ENCODE measurements at regions not wholly inside any gene's neighbourhood (a gene's known extent, or its start where the extent isn't known, plus 50 kb on each side); places are given as distances from the start of the nearest gene placed in this dataset.

- DNase-seq (ENCODE audit: low spot score), result no peak
Measured at GRCh38 chrX:21056622-21057021, 317.6 kb upstream of the CNKSR2 start.

GRCh38 chrX:21047034-21047455 is 327.2 kb upstream of the CNKSR2 start:
- DNase-seq (ENCODE audit: low spot score), result no peak

GRCh38 chrX:21014326-21014725 is 359.9 kb upstream of the CNKSR2 start:
- DNase-seq (ENCODE audit: low spot score), result no peak

- DNase-seq (ENCODE audit: low spot score), result no peak
Measured at GRCh38 chrX:21004835-21005234, 369.4 kb upstream of the CNKSR2 start.

GRCh38 chrX:20995829-20996228 is 378.4 kb upstream of the CNKSR2 start:
- no peak for DNase-seq (ENCODE audit: low spot score)

- no peak for DNase-seq (ENCODE audit: low spot score)
Measured at GRCh38 chrX:20989361-20989760, 384.9 kb upstream of the CNKSR2 start.

- DNase-seq (ENCODE audit: low spot score), result no peak
Measured at GRCh38 chrX:20988804-20989203, 385.4 kb upstream of the CNKSR2 start.

- DNase-seq (ENCODE audit: low spot score), result no peak
Measured at GRCh38 chrX:20988118-20988517, 386.1 kb upstream of the CNKSR2 start.

- DNase-seq (ENCODE audit: low spot score), result no peak
Measured at GRCh38 chrX:20980426-20980825, 393.8 kb upstream of the CNKSR2 start.

- DNase-seq (ENCODE audit: low spot score), result no peak
Measured at GRCh38 chrX:20974326-20974725, 399.9 kb upstream of the CNKSR2 start.

GRCh38 chrX:20973038-20973437 is 401.2 kb upstream of the CNKSR2 start:
- DNase-seq (ENCODE audit: low spot score), result no peak

- no peak for DNase-seq (ENCODE audit: low spot score)
Measured at GRCh38 chrX:20971250-20971649, 403.0 kb upstream of the CNKSR2 start.

GRCh38 chrX:20969565-20969964 is 404.7 kb upstream of the CNKSR2 start:
- no peak for DNase-seq (ENCODE audit: low spot score)

- DNase-seq (ENCODE audit: low spot score), result no peak
Measured at GRCh38 chrX:20968996-20969395, 405.2 kb upstream of the CNKSR2 start.

GRCh38 chrX:20967725-20968124 is 406.5 kb upstream of the CNKSR2 start:
- no peak for DNase-seq (ENCODE audit: low spot score)

GRCh38 chrX:20965270-20966044 is 408.8 kb upstream of the CNKSR2 start:
- no peak for DNase-seq (ENCODE audit: low spot score)

- no peak for DNase-seq (ENCODE audit: low spot score)
Measured at GRCh38 chrX:20954014-20954413, 420.2 kb upstream of the CNKSR2 start.

GRCh38 chrX:20952180-20952579 is 422.0 kb upstream of the CNKSR2 start:
- no peak for DNase-seq (ENCODE audit: low spot score)

GRCh38 chrX:20951016-20951810 is 423.0 kb upstream of the CNKSR2 start:
- DNase-seq (ENCODE audit: low spot score), result no peak

GRCh38 chrX:20947411-20947912 is 426.8 kb upstream of the CNKSR2 start:
- no peak for DNase-seq (ENCODE audit: low spot score)

GRCh38 chrX:20913760-20914159 is 460.5 kb upstream of the CNKSR2 start:
- DNase-seq (ENCODE audit: low spot score), result no peak

GRCh38 chrX:20906571-20906970 is 467.6 kb upstream of the CNKSR2 start:
- DNase-seq (ENCODE audit: low spot score), result no peak

All from mesenteric fat pad (tissue), 1 donor.